H9 (cell line): ENCODE measurements at regions not wholly inside any gene's neighbourhood (a gene's known extent, or its start where the extent isn't known, plus 50 kb on each side); places are given as distances from the start of the nearest gene placed in this dataset.

Experiments
- DNase-seq: peaks from one replicate; pipeline ENCODE4 v3.0.0-alpha.2; 2017
- H2AFZ ChIP-seq: one replicate; pipeline ENCODE4 v1.6.1; 2013; ENCODE audit warnings: mild to moderate bottlenecking, low read length, control low read depth, moderate library complexity
- H2AK5ac ChIP-seq: 2 replicates; pipeline ENCODE4 v1.6.1; 2013; ENCODE audit warnings: low read length, control low read depth, mixed read lengths; ENCODE audit not compliant: insufficient read length
- H2BK120ac ChIP-seq: one replicate; pipeline ENCODE4 v1.6.1; 2013; ENCODE audit warnings: low read depth, mild to moderate bottlenecking, low read length, control low read depth, inconsistent platforms; ENCODE audit not compliant: poor library complexity, severe bottlenecking
- H2BK12ac ChIP-seq: 2 replicates; pipeline ENCODE4 v1.6.1; 2013; ENCODE audit warnings: low read length, control low read depth, mixed read lengths, low read depth; ENCODE audit not compliant: insufficient read length
- H2BK15ac ChIP-seq: 2 replicates; pipeline ENCODE4 v1.6.1; 2013; ENCODE audit warnings: low read depth, low read length, control low read depth
- H2BK20ac ChIP-seq: one replicate; pipeline ENCODE4 v1.6.1; 2013; ENCODE audit warnings: low read depth, mild to moderate bottlenecking, low read length, control low read depth, inconsistent platforms; ENCODE audit not compliant: poor library complexity, severe bottlenecking
- H2BK5ac ChIP-seq: 2 replicates; pipeline ENCODE4 v1.6.1; 2013; ENCODE audit warnings: low read length, control low read depth, mixed read lengths; ENCODE audit not compliant: insufficient read length
- H3K14ac ChIP-seq: 2 replicates; pipeline ENCODE4 v1.6.1; 2013; ENCODE audit warnings: low read length, control low read depth; ENCODE audit not compliant: insufficient read depth
- H3K18ac ChIP-seq: 2 replicates; pipeline ENCODE4 v1.6.1; 2013; ENCODE audit warnings: low read depth, mild to moderate bottlenecking, mixed read lengths, low read length, control low read depth; ENCODE audit not compliant: insufficient read length
- H3K23ac ChIP-seq: 2 replicates; pipeline ENCODE4 v1.6.1; 2013; ENCODE audit warnings: low read length, control low read depth, mixed read lengths, low read depth; ENCODE audit not compliant: insufficient read length
- H3K23me2 ChIP-seq: 2 replicates; pipeline ENCODE4 v1.6.1; 2013; ENCODE audit warnings: low read depth, mild to moderate bottlenecking, mixed read lengths, low read length, control low read depth; ENCODE audit not compliant: insufficient read length, poor library complexity, severe bottlenecking
- H3K27ac ChIP-seq: 2 replicates; pipeline ENCODE4 v1.5.1; 2013; ENCODE audit warnings: low read length, control low read depth, mixed read lengths, low read depth; ENCODE audit not compliant: insufficient read length
- H3K27me3 ChIP-seq: 2 replicates; pipeline ENCODE4 v1.6.1; 2013; ENCODE audit warnings: low read length, control low read depth, inconsistent platforms; ENCODE audit not compliant: insufficient read depth
- H3K4ac ChIP-seq: 2 replicates; pipeline ENCODE4 v1.6.1; 2013; ENCODE audit warnings: low read depth, mild to moderate bottlenecking, control low read depth, inconsistent platforms, low read length, moderate library complexity
- H3K4me1 ChIP-seq: 2 replicates; pipeline ENCODE4 v1.6.1; 2013; ENCODE audit warnings: low read length, control low read depth, inconsistent platforms; ENCODE audit not compliant: insufficient read depth
- H3K4me2 ChIP-seq: 2 replicates; pipeline ENCODE4 v1.6.1; 2013; ENCODE audit warnings: low read length, control low read depth, mixed read lengths; ENCODE audit not compliant: insufficient read length, insufficient read depth
- H3K56ac ChIP-seq: 2 replicates; pipeline ENCODE4 v1.6.1; 2013; ENCODE audit warnings: low read depth, mild to moderate bottlenecking, mixed read lengths, low read length, control low read depth; ENCODE audit not compliant: insufficient read length
- H3K79me1 ChIP-seq: 2 replicates; pipeline ENCODE4 v1.6.1; 2013; ENCODE audit warnings: low read depth, mild to moderate bottlenecking, moderate library complexity, low read length, control low read depth, inconsistent platforms; ENCODE audit not compliant: insufficient read depth, poor library complexity, severe bottlenecking
- H3K79me2 ChIP-seq: 2 replicates; pipeline ENCODE4 v1.6.1; 2013; ENCODE audit warnings: low read length, control low read depth, inconsistent platforms; ENCODE audit not compliant: insufficient read depth
- H3K9ac ChIP-seq: 2 replicates; pipeline ENCODE4 v1.6.1; 2013; ENCODE audit warnings: low read length, control low read depth, mixed read lengths; ENCODE audit not compliant: insufficient read length; ENCODE audit errors: extremely low read depth
- H3K9me3 ChIP-seq: one replicate; pipeline ENCODE4 v1.6.1; 2013; ENCODE audit warnings: low read depth, low read length, inconsistent platforms; ENCODE audit not compliant: control insufficient read depth
- H3T11ph ChIP-seq: one replicate; pipeline ENCODE4 v1.6.1; 2013; ENCODE audit warnings: mild to moderate bottlenecking, low read length, control low read depth, inconsistent platforms
- H4K20me1 ChIP-seq: one replicate; pipeline ENCODE4 v1.6.1; 2013; ENCODE audit not compliant: control insufficient read depth, insufficient read length, insufficient read depth
- H4K5ac ChIP-seq: 2 replicates; pipeline ENCODE4 v1.6.1; 2013; ENCODE audit warnings: low read depth, mild to moderate bottlenecking, mixed read lengths, low read length, control low read depth; ENCODE audit not compliant: insufficient read length
- H4K8ac ChIP-seq: replicated peaks from 2 replicates; pipeline ENCODE4 v1.6.1; 2013; ENCODE audit warnings: low read length, control low read depth, mixed read lengths, low read depth; ENCODE audit not compliant: insufficient read length
- H4K91ac ChIP-seq: 2 replicates; pipeline ENCODE4 v1.6.1; 2013; ENCODE audit warnings: low read depth, mild to moderate bottlenecking, moderate library complexity, mixed read lengths, low read length, control low read depth; ENCODE audit not compliant: insufficient read length
- H3K27ac Mint-ChIP-seq, 3 experiments: 2 replicates in 2 of 3; 3 replicates in 1 of 3; pipeline ENCODE4 v1.8.0; 2020 to 2021; ENCODE audit warnings: mixed read lengths in 3 of 3, mild to moderate bottlenecking in 1 of 3, moderate library complexity in 1 of 3
- H3K27me3 Mint-ChIP-seq: 2 replicates; pipeline ENCODE4 v1.8.0; 2021; ENCODE audit warnings: low read depth, mild to moderate bottlenecking, moderate library complexity, mixed read lengths
- H3K36me3 Mint-ChIP-seq, 3 experiments: 2 replicates in 2 of 3; 3 replicates in 1 of 3; pipeline ENCODE4 v1.8.0; 2020 to 2021; ENCODE audit warnings: low read depth in 3 of 3, mixed read lengths in 3 of 3; ENCODE audit not compliant: insufficient read depth in 1 of 3
- H3K4me1 Mint-ChIP-seq, 2 experiments: 2 replicates each; pipeline ENCODE4 v1.8.0; 2020; ENCODE audit warnings: mixed read lengths in 2 of 2
- H3K4me3 Mint-ChIP-seq, 2 experiments: 2 replicates in 1 of 2; 3 replicates in 1 of 2; pipeline ENCODE4 v1.8.0; 2020 to 2021; ENCODE audit warnings: mild to moderate bottlenecking in 2 of 2, mixed read lengths in 2 of 2, moderate library complexity in 1 of 2
- H3K9me3 Mint-ChIP-seq, 2 experiments: 2 replicates in 1 of 2; 3 replicates in 1 of 2; pipeline ENCODE4 v1.8.0; 2020; ENCODE audit warnings: mild to moderate bottlenecking in 2 of 2, mixed read lengths in 2 of 2, moderate library complexity in 1 of 2
- CTCF ChIP-seq: fragments of 200-600 bp; sonication (generic); conservative IDR thresholded peaks from 3 replicates; pipeline ENCODE4 v1.8.0; 2021; ENCODE audit warnings: antibody characterized with exemption, mild to moderate bottlenecking
- WGBS: extraction: QIAGEN DNeasy Blood & Tissue Kit; methylation state at CpG from one replicate; pipeline ENCODE4 v1.1.7; 2013; ENCODE audit warnings: missing lambda C conversion rate, low lambda C conversion rate, mixed read lengths; ENCODE audit not compliant: insufficient read length; ENCODE audit errors: extremely low coverage; 5-methylcytosine and 5-hydroxymethylcytosine counted together

- Histone ChIP-seq H3K27me3 (no peaks in the 10 kb centered on the region), H2AK5ac (no peak overlapping the region), H3K79me1 (no peaks in the 10 kb centered on the region), H3K56ac (no peak overlapping the region), H2BK15ac (no peak overlapping the region), H3K9ac (no peak overlapping the region), H3K27ac (no peak overlapping the region), H4K91ac (no peak overlapping the region), H2BK120ac (no peak overlapping the region), H3K23me2 (no peaks in the 10 kb centered on the region), H3K14ac (no peak overlapping the region), H2BK5ac (no peak overlapping the region), H2BK12ac (no peak overlapping the region), H2AFZ (no peak overlapping the region), H3K4ac (no peak overlapping the region), H3K23ac (no peak overlapping the region), H3K9me3 (no peaks in the 10 kb centered on the region), H3K4me1 (peaks cover 3% of the 10 kb centered on the region; the same call in 1 of the 2 replicates), H4K20me1 (no peaks in the 10 kb centered on the region), H4K8ac (no peak overlapping the region), H3K79me2 (no peaks in the 10 kb centered on the region), H3K18ac (no peak overlapping the region), H3T11ph (no peak overlapping the region), H4K5ac (no peak overlapping the region), H3K4me2 (no peak overlapping the region), H2BK20ac (no peak overlapping the region)
- no CpG with 5 or more reads among the region's 1 CpG for WGBS
- Mint-ChIP-seq H3K9me3 (no peaks in the 10 kb centered on the region), H3K4me3 (no peak overlapping the region), H3K27me3 (no peaks in the 10 kb centered on the region), H3K27ac (no peak overlapping the region), H3K36me3 (0 out of 7 replicates have a peak, but pooled peaks cover 0 to 3% (median 0%) of the 10 kb centered on the region in 3 experiments), H3K4me1 (peaks cover 17 to 18% of the 10 kb centered on the region in 2 experiments)
- DNase-seq = no peak
- no peak for TF ChIP-seq CTCF
These were observed 222.3 kb upstream of the KIF2A start for GRCh38 chr5:62083661-62084060.
